Activated naive CD4-positive, alpha-beta T cell treated with anti-CD3 and anti-CD28 coated beads for 36 hours (primary cell): ENCODE measurements at regions not wholly inside any gene's neighbourhood (a gene's known extent, or its start where the extent isn't known, plus 50 kb on each side); places are given as distances from the start of the nearest gene placed in this dataset.

Source experiments
- CTCF ChIA-PET: fragments of 350-600 bp; sonication (Branson Sonifier 250); formaldehyde crosslinking; loops from one replicate; lab custom pipeline; 2021; ENCODE audit warnings: antibody characterized with exemption; lab: Charles Lee
- DNase-seq: peaks from one replicate; pipeline ENCODE4 v3.0.0-alpha.2; 2020
- H3K27ac Mint-ChIP-seq: one replicate; pipeline ENCODE4 v1.8.0; 2021; ENCODE audit warnings: mild to moderate bottlenecking, mixed read lengths
- H3K27me3 Mint-ChIP-seq: one replicate; pipeline ENCODE4 v1.8.0; 2021; ENCODE audit warnings: low read depth, mixed read lengths
- H3K36me3 Mint-ChIP-seq: one replicate; pipeline ENCODE4 v1.8.0; 2021; ENCODE audit warnings: low read depth, mixed read lengths
- H3K4me1 Mint-ChIP-seq: one replicate; pipeline ENCODE4 v1.8.0; 2021; ENCODE audit warnings: low read depth, mixed read lengths
- H3K4me3 Mint-ChIP-seq: one replicate; pipeline ENCODE4 v1.8.0; 2021; ENCODE audit warnings: mild to moderate bottlenecking, moderate library complexity, mixed read lengths
- H3K9me3 Mint-ChIP-seq: one replicate; pipeline ENCODE4 v1.8.0; 2021; ENCODE audit warnings: mixed read lengths
- intact Hi-C: fragments of 100-400 bp; cut with micrococcal nuclease; formaldehyde crosslinking; loops from one replicate; pipeline ENCODE4 v1.15.1; 2023

DNA sequence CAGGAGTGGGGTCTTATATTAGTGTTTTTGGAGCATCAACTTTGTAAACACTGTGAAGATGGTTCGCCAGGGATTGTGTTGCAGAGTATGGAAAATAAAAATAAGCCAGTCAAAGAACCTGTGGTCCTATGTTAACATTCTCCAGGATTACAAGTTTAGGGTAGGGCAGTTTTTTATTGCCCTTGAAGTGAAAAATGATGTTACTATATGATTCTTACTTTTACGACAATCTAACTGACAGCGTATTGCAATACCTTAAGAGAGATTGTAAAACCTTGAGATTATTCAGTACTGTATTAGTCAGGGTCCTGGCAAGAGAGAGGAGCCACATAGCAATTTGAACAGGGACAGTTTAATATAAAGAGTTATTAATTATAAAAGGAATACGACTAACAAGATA, 144.7 kb upstream of the ZNF608 start:
- peaks cover 3% of the 10 kb centered on the region for H3K9me3 Mint-ChIP-seq
- DNase-seq = no peak
- H3K4me1 Mint-ChIP-seq = no peaks in the 10 kb centered on the region
- H3K4me3 Mint-ChIP-seq = no peak overlapping the region
- H3K36me3 Mint-ChIP-seq = no peaks in the 10 kb centered on the region
- intact Hi-C loops = no loop called here
- no peak overlapping the region for H3K27ac Mint-ChIP-seq
- H3K27me3 Mint-ChIP-seq = no peaks in the 10 kb centered on the region
- CTCF ChIA-PET = no interaction called here

DNA sequence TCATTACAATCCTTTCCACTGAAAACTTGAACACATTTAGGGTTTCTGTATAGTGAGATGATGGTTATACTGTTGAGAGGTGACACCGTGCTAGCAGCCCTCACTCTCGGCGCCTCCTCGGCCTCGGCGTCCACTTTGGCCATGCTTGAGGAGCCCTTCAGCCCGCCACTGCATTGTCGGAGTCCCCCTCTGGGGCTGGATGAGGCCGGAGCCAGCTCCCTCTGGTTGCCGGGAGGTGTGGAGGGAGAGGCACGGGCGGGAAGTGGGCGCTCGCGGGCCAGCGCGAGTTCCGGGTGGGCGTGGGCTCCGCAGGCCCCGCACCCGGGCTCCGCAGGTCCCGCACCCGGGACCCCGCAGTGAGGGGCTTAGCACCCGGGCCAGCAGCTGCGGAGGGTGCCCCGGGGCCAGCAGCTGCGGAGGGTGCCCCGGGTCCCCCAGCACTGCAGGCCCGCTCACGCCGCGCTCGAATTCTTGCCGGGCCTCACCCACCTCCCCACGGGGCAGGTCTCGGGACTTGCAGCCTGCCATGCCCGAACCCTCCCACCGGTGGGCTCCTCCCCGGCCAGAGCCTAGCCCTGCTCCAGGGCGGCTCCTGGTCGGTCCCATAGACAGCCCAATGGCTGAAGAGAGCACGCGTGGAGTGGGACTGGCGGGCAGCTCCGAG, 145.9 kb upstream of the ZNF608 start:
- DNase-seq = no peak
- Mint-ChIP-seq H3K9me3 (peaks cover 3% of the 10 kb centered on the region), H3K36me3 (no peaks in the 10 kb centered on the region), H3K4me1 (no peaks in the 10 kb centered on the region), H3K4me3 (no peak overlapping the region), H3K27me3 (no peaks in the 10 kb centered on the region), H3K27ac (no peak overlapping the region)
- intact Hi-C loops = no loop called here
- CTCF ChIA-PET = interaction anchor here (0.6 kb wide), 1 partner anchor 1989 kb away, joined by 3 read pairs; no protein-coding TSS in a partner anchor

DNA sequence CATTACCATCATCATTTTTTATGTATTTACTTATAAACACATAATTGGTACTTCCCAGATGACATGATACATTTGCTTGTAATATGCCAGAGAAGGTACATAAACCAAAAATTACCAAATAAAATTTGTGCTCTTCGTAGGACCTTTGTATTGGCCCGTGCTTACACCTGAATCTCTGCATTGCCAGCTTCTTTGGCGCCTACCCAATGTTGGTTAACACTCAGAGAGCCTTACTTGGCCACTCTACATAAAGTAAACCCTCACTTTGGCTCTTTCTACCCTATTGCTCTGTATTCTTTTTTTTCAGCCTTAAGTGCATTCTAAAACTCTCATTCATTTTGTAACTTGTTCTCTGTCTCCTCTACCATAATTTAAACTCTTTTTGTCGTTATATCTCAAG, 148.1 kb upstream of the ZNF608 start:
- Mint-ChIP-seq H3K4me1 (no peaks in the 10 kb centered on the region), H3K36me3 (no peaks in the 10 kb centered on the region), H3K4me3 (no peak overlapping the region), H3K9me3 (peaks cover 3% of the 10 kb centered on the region), H3K27me3 (no peaks in the 10 kb centered on the region), H3K27ac (no peak overlapping the region)
- CTCF ChIA-PET = interaction anchor here (1.7 kb wide), 1 partner anchor 9 kb away, joined by 4 read pairs; no protein-coding TSS in a partner anchor
- intact Hi-C loops = no loop called here
- DNase-seq = no peak

DNA sequence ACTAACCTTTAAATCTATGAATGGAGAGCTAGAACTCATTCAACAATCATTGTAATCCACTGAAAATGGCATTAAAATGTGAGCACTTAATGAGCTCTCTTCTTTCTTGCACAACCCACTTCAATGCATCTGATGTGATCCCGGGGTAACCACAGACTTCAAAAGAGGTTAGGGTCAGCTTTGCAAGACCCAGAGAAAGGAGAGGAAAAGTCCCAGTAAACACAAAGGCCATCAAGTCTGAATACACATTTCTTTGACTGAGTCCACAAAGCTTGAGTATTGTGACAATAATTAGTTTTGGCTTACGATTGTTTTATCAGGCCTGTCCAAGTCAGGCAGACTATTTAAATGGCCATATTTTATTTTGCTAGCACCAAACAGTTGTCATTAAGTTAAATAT, 148.8 kb upstream of the ZNF608 start:
- Mint-ChIP-seq H3K9me3 (peaks cover 3% of the 10 kb centered on the region), H3K27me3 (no peaks in the 10 kb centered on the region), H3K36me3 (no peaks in the 10 kb centered on the region), H3K4me3 (no peak overlapping the region), H3K4me1 (no peaks in the 10 kb centered on the region), H3K27ac (no peak overlapping the region)
- CTCF ChIA-PET = interaction anchor here (1.7 kb wide), 1 partner anchor 9 kb away, joined by 4 read pairs; no protein-coding TSS in a partner anchor
- no peak for DNase-seq
- intact Hi-C loops = no loop called here

DNA sequence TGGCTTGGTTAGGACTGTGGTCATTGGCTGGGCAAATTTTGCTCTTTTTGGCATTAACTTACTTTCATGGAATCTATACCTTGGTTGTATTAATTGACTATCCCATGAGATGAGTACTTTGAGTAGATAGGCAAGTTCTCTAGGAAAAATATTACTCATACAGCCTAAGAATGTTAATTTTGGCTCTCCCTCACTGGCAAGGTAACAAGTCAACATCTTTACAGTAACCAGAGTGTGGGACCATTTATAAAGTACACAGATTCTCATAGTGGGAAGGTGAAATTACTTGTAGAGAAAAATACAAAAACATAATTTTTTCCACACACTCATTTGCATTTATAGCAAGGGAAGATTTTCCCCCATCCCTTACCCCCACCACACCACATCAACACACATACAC, 154.6 kb upstream of the ZNF608 start:
- CTCF ChIA-PET = no interaction called here
- H3K36me3 Mint-ChIP-seq = no peaks in the 10 kb centered on the region
- H3K4me3 Mint-ChIP-seq = no peak overlapping the region
- peaks cover 6% of the 10 kb centered on the region for H3K4me1 Mint-ChIP-seq
- intact Hi-C loops = no loop called here
- H3K27me3 Mint-ChIP-seq = no peaks in the 10 kb centered on the region
- no peak for DNase-seq
- no peaks in the 10 kb centered on the region for H3K9me3 Mint-ChIP-seq
- H3K27ac Mint-ChIP-seq = no peak overlapping the region

DNA sequence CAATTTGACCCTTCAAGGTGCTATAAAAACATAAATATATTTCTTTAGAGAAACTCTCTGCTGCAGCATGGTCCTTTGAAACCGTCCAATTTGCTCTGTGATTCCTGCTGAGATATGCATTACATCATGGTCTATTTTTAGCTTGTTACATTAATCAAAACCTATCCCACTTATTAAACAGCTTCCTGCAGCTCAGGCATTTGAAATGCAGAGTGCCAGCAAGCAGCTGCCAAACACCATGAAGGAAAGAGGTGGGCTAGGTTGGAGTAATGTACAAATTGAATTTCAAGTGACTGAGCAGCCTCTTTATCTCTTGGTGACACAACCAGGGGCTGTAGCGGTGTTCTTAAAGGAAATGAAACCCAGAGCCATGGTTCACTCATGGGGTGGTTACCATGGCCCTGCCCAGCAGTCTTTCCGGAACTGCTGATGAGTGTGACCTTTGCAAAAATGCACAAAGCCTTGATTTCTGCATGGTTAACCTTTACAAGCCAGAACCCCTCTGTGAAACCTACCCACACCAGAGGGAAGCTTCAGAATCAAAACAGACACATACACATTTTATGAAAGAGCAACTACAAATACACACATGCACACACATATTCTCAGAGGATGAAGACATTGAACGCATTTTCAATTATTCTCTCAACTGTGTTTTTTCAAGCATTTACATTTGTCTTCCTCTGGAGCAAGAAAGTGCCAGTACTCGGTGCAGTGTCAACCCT, 155.8 kb upstream of the ZNF608 start:
- H3K27me3 Mint-ChIP-seq = peaks cover 3% of the 10 kb centered on the region
- H3K27ac Mint-ChIP-seq = no peak overlapping the region
- CTCF ChIA-PET = no interaction called here
- no peak overlapping the region for H3K4me3 Mint-ChIP-seq
- DNase-seq = peak; percentile 5
- H3K4me1 Mint-ChIP-seq = peaks cover 6% of the 10 kb centered on the region
- no peaks in the 10 kb centered on the region for H3K36me3 Mint-ChIP-seq
- intact Hi-C loops = no loop called here
- H3K9me3 Mint-ChIP-seq = no peaks in the 10 kb centered on the region

DNA sequence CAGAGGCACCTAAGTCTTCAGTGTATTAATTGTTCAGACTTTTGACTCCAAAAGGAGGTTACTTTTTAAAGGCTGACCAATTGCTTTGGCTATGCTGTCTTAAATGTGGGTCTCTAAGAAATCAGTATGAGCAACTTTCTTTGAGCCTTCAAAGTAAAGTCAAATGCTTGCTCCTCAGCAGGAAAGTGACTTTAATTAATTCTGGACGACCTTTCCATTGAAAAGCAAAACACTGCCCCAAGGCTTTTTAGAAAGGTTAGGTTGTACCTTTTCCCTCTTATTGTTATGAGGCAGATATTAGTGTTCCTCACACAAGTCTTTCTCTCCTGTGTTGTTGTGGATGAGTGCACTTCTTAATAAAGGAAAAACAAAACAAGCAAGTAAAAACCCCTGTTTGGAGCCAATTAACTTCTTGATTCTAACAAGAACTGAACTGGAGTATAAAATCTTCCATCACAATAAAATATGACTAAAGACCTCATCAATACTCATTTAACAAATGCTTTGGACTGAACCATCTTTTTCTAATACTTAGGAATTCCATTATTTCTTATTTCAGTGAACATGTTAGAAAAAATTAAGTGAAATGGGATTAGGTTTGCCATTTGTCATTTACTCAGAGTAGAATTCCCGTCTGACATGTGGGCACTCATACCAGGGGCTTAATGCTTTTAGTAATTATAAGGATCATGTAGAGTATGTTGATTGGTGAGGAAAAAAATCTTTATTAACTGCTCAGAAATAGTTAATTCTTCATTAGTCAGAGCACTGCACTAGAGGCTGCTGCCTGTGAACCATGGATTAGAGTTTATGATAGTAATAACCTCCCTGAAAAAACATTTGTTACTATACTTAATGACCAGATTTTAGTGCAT, 159.1 kb upstream of the ZNF608 start:
- Mint-ChIP-seq H3K27ac (no peak overlapping the region), H3K36me3 (no peaks in the 10 kb centered on the region), H3K9me3 (no peaks in the 10 kb centered on the region), H3K4me1 (peaks cover 6% of the 10 kb centered on the region), H3K4me3 (no peak overlapping the region), H3K27me3 (peaks cover 3% of the 10 kb centered on the region)
- intact Hi-C loops = no loop called here
- CTCF ChIA-PET = no interaction called here
- DNase-seq = no peak

DNA sequence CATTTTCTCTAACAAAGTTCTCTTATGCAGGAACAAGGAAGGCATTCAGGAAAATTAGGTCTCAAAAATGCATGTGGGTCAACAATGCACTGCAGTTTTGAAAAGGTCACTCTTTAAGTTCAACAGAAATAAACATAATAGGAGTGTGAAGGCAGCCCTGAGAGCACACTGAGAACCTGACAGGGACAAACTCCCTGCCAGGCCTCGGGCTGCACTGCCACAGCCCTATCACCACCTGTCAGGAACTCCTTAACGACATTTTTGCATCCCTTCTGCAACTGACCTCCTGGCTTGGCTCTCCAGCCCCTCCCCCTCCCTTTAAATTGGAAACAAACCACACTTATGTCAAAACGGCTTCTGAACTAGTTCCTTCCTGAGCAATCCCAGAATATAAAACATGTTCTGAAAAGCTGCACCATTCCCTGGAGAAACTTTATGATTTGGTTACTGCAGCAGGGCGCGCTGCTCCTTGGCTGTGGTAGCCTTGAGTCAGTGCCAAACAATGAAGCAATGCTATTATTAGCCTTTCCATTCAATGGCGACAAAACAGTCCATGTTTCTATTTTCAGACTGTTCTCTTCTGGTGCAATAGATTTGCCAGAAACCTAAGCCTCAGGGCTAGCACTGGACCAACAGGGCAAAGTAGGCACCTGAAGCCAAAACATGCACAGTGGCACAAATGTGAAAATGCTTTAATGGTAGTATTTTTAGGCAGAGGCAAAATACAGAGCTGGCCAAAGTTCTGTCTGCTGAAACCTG, 160.1 kb upstream of the ZNF608 start:
- no peaks in the 10 kb centered on the region for H3K9me3 Mint-ChIP-seq
- no peaks in the 10 kb centered on the region for H3K36me3 Mint-ChIP-seq
- peaks cover 6% of the 10 kb centered on the region for H3K4me1 Mint-ChIP-seq
- no peak overlapping the region for H3K4me3 Mint-ChIP-seq
- peaks cover 3% of the 10 kb centered on the region for H3K27me3 Mint-ChIP-seq
- CTCF ChIA-PET = no interaction called here
- no peak for DNase-seq
- no peak overlapping the region for H3K27ac Mint-ChIP-seq
- intact Hi-C loops = no loop called here

DNA sequence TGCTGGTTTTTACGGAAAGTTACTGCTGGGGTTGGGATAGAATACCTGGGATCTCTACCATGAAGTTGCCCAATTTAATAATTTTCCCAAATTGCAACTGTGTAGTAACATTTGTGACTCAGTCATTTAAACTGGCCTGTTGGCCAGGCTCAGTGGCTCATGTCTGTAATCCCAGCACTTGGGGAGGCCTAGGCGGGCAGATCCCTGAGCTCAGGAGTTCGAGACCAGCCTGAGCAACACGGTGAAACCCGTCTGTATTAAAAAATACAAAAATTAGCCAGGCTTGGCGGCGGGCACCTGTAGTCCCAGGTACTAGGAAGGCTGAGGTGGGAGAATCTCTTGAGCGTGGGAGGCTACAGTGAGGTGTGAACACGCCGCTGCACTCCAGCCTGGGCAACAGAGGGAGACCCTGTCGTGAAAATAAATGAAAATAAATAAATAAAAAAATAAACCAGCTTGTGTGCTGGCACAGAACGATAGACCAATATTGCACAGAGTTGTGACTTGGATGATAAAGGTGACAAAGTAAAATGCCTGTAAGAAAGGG, 160.7 kb upstream of the ZNF608 start:
- H3K4me1 Mint-ChIP-seq = peaks cover 5% of the 10 kb centered on the region
- peaks cover 3% of the 10 kb centered on the region for H3K27me3 Mint-ChIP-seq
- no peak overlapping the region for H3K4me3 Mint-ChIP-seq
- H3K9me3 Mint-ChIP-seq = no peaks in the 10 kb centered on the region
- H3K36me3 Mint-ChIP-seq = no peaks in the 10 kb centered on the region
- intact Hi-C loops = no loop called here
- CTCF ChIA-PET = no interaction called here
- no peak for DNase-seq
- no peak overlapping the region for H3K27ac Mint-ChIP-seq

DNA sequence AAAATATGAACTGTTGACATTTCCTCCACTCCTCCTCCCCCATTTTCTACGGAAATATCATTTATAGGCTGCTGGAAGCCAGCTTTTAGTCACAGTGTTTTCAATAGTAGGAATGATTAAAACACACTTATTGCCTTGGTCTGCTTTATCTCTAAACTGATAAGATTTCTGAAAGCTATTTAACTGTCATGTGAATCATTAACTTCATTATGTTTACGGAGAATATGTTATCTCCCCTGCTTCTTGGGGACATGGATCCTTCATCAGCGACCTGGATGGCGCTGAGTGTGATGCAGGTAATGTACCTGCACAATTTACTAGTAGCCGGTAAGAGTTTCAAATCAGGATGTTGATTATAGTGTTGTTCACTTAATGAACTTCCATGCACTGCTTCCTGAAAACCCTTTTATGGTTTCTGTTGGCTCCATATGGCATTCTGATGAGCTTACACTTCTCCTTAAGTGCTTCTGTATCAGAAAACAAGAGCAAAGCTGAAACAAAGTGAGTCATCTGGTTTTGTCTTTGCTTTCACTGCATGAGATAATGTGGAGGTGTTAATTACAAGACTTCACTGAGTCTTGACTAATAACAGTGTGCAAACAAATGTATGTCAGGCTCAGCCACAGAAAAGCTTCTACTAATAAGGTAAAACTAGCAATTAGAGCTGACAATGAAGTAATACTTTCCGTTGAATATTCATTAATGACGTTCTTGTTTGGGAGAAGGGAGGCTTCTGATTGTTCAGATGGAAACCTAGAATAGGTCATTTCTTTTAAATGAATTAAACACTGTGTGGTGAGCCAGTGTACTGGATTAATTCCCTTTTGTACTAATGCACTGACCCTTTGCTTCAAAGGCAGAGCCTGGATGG, 162.4 kb upstream of the ZNF608 start:
- Mint-ChIP-seq H3K4me1 (no peaks in the 10 kb centered on the region), H3K36me3 (no peaks in the 10 kb centered on the region), H3K27ac (no peak overlapping the region), H3K9me3 (no peaks in the 10 kb centered on the region), H3K27me3 (peaks cover 3% of the 10 kb centered on the region), H3K4me3 (no peak overlapping the region)
- DNase-seq = no peak
- CTCF ChIA-PET = no interaction called here
- intact Hi-C loops = no loop called here

DNA sequence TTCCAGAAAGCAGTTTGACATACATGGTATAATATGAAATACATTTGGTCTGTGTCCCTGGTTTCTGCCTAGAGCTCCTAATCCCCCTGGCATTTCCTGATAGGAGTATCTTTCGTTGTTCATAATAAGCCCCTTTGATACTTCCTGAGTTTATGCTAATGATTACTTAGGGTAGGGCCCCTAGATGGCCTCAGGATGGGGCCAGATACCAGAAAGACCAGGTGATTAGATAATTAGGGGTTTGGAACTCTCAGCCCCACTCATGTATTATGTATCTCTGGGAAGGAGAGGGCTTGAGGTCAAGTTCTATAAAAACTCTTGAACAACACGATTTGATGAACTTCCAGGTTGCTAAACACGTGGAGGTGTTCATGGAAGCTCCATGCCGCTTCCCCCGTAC, 163.3 kb upstream of the ZNF608 start:
- no peak for DNase-seq
- Mint-ChIP-seq H3K36me3 (no peaks in the 10 kb centered on the region), H3K27ac (no peak overlapping the region), H3K27me3 (peaks cover 3% of the 10 kb centered on the region), H3K9me3 (no peaks in the 10 kb centered on the region), H3K4me3 (no peak overlapping the region), H3K4me1 (no peaks in the 10 kb centered on the region)
- CTCF ChIA-PET = no interaction called here
- intact Hi-C loops = no loop called here
